HG03097 (cell line): ENCODE measurements at regions not wholly inside any gene's neighbourhood (a gene's known extent, or its start where the extent isn't known, plus 50 kb on each side); places are given as distances from the start of the nearest gene placed in this dataset.
"Not testable (repeated sequence)": the region's sequence is repeated elsewhere in the genome, so short reads cannot be mapped to it uniquely, and the experiment has no call there.

Experiments used
- ATAC-seq: cut with Tn5 transposase; IDR thresholded peaks from one replicate; pipeline ENCODE4 v1.9.1; 2021; ENCODE audit not compliant: unreplicated experiment, low FRiP score

DNA sequence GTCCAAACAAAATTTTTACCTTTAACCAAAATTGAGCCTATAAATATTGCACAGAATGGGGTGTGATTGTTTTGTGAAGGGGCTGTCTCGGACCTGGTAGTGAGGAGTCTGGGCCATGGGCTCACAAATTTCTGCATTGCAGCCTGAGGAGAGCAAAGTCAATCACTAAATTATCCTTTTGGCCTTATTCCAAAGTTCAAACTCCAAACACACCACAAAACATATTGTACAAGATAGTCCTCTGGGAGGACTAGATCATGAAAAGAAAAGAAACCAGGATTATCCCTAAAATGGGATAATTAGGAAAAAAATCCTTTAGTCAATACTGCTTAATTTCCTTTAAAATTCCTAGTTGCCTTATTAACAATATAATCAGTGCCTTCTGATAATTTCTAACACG is 115.5 kb downstream of the BUB3 start:
- ATAC-seq = no peak

DNA sequence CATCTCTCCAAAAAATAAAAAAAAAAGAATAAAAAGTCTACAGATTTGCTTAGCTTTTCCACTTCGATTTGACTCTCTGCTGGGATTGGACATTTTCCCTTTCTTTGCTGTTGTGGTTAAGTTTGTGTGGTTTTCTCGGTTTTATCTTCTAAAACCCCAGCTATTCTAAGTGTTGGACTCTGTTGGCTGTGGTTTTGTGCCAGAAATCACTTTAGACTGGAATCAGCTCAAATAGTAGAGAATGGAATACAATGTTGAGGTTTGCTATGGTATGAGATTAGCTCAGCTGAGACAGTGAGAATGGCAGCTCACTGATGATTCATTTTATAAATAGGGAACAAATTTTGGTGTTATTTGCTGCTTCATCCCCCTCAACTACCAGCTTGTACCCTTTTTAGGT is 116.0 kb downstream of the BUB3 start:
- no peak for ATAC-seq

DNA sequence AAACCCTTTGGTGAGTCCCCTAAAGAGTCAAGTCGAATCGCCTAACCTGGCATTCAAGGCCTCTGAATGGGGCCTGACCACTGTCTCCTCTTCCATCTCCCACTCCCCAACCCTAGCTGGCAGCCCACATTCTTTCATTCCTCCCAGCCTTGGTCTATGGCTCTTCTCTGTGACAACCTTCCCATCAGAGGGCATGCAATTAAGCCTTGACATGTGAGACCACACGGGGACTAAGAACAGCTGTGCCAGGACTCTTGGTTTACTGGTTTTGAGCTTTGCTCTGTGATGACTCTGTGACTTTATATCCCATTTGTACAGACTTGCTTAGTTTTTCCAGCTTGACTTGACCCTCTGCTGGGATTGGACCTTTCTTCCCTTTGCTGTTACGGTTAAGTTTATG is 116.6 kb downstream of the BUB3 start:
- no peak for ATAC-seq

DNA sequence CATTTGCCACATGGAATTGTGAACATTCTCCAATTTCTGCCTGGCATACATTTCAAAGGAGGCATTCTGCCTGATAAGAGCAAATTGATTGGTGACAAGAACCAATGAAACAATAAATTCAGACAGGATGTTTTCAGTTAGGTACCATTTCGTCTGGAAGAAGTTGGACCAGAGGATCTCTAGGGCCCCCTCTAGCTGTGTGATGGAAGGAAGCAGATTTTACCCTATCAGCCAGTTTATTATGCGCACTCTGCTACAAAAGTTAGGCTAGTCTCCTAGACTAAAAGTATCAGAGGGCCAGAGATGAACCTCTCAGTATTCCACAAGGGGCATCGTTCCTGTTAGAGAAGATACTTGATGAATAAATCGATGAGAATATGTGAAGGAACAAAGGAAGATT is 118.0 kb downstream of the BUB3 start:
- ATAC-seq = no peak

DNA sequence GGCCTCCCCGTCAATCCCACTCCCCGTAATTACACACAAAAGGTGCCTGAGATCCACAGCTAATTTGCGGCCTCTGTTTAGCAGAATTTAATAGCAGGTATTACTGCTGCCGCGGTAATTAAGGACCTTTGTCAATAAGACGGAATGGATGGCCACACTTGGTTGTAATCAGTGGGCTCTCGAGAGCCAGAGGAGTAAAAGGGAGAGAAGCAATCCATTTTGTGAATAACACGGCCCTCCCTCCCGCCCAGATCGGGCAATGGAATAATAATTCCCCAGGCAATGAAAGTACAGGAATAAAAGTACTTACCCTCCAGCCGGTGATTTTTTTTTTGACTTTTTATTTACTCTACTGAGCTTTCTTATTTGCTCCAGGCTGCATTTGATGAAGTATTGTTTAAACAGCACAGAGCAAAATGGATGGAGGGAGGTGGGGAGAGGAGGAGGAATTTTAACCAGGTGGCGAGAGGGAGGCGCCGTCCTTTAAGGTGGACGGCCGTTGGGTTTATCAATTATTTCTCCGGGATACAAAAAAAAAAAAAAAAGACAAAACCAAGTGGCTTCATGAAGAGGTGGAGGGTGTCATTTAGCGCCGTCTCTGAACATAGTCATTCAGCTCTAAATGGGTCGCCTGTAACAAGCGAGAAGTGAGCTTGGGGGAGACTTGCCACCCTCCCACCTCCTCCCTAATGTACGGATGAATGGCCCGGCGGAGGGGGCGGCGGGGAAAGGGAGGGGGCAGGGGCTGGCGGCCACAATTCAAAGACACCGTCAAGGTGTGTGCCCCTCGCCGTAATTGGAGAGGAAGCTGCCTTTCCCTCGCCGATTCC is 120.3 kb downstream of the BUB3 start:
- ATAC-seq = no peak

DNA sequence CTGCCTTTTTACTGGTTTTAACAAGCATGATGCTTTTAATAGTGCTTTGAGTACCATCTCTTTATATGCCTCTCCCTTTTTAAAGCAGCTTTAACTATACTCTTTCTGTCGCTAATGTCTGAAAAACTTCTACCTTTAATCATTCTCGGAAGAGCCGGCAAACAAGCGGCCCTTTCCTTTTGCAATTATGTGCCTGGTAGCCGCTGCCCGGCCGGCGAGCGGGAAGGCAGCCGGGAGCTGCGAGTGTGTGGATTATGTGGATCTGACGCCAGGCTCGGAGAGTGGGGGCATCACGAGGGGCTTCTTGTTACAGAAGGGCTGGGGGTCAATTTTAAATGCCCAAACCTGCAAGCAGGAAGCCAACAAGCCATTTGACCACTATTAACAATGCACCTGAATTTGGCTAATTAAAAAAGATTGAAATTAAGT is 120.9 kb downstream of the BUB3 start:
- ATAC-seq = no peak

DNA sequence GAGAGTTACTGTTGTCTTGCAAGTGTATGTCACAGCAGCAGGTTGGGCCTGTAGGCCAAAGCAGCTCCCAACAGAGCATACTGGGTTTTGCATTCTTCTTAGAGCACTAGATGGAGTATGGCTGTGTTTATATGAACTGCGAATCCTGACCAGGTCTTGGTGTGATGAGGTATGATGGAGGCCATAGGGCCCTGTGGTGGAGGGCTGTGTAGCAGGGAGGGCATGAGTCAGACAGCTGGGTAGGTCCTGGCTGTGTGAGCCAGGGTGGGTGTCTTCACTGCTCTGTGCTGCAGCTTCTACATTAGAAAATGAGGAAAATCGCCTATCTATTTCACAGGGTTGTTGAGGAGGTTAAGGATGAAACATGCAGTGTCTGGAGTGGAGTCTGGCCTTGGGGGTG is 124.2 kb downstream of the BUB3 start:
- no peak for ATAC-seq

DNA sequence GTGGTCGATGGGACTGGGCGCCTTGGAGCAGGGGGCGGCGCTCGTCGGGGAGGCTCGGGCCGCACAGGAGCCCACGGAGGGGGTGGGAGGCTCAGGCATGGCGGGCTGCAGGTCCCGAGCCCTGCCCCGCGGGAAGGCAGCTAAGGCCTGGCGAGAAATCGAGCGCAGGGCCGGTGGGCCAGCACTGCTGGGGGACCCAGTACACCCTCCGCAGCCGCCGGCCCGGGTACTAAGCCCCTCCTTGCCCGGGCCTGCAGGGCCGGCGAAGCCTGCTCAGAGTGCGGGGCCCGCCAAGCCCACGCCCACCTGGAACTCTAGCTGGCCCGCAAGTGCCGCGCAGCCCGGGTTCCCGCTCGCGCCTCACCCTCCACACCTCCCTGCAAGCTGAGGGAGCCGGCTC is 129.2 kb downstream of the BUB3 start:
- not testable (repeated sequence) for ATAC-seq

DNA sequence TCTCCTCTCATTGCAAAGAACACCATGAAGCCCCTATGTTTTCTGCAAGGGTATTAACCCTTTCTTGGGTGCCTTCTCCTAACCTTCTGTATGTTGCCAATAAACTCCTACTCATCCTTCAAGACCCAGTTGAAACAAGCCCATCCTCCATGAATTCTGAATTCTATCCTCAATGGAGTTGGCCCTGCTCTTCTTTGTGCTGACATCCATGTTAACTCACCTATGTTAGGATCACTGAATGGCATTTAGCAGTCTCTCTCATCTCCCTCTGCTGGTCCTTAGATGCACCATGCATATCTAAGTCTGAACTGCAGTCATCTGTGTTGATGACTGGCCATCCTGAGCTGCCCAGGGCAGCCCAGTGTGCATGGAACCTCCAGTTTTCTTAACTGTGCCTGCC is 129.8 kb downstream of the BUB3 start:
- ATAC-seq = no peak

DNA sequence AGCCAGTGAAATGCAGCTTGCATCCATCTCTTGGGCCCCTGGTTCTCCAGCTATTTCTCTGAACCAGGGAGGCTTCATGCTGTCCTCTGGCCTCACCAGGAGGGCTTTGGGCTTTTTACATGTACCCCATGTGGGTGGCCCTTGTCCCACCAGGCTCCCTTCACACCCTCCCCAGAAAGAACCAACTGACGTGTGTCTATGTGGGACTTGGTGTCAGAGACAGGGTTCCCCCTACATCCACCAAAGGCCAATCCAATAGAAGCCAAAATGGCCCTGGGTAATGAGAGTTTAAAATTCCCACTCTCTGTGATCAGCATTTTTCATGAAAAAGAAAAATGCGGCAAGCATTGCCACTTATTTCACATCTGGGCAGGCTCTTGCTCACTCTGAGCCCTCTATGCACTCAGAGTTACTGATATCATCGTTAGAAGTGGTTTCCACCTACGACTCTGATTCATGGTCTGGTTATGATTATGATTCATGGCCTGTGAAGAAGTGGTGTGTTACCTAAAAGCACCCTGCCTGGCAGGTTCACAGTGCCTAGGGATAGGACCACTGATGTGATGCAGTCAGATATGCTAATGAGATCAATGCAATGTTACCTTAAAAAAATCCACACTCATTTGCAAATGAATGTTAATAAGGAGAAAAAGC is 133.5 kb downstream of the BUB3 start:
- no peak for ATAC-seq

DNA sequence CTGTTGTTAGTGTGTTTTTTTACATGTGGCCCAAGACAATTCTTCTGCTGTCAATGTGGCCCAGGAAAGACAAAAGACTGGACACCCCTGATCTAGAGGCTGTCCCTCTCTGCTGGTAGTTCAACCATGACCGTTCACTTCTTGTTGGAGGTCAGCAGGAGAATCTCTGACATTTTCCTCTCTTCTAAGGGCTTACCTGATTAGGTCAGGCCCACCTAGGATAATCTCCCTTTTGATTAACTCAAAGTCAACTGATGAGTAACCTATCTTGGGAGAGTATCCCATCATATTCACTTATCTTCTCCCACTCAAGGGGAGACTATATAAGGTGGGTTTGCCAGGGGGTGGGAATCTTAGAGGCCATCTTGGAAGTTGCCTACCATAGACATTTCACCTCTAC is 135.2 kb downstream of the BUB3 start:
- ATAC-seq = no peak

DNA sequence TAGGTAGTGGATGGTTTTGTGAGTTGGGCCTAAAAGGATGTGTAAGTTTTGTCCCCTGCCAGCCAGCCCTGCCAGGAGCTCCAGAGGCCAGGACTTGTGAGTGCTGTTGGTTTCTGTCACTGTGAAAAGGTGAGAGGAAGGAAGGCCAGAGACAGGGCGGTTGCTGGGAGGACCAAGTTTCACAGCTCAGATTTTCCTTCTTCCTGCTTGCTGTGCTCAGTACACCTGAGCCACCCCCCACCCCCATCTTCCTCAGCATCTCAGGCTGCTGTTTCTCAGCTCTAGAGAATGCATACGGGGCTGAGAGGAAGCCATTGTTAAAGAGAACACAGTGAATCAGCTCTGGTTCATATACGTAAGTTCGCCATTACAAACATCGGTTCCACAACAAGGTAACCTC is 139.9 kb downstream of the BUB3 start:
- ATAC-seq = no peak

DNA sequence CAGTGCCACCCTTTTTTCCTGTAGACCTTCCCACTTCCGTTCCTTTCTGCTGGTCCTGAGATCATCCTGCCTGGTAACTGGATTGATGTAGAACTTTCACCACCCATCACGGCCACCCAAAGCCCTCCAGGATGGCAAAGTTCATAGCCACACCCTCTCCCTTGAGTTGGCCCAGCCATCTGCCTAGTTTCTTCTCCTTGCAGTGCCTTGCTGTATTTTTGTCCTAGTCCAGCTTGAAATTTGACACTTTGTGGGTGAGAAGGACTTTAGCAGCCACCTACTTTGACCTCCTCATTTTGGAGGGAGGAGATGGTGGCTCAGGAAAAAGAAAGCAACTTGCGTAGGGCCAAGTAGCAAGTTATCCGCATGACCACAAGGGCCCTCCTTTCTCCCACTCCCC is 140.7 kb downstream of the BUB3 start:
- ATAC-seq = no peak

DNA sequence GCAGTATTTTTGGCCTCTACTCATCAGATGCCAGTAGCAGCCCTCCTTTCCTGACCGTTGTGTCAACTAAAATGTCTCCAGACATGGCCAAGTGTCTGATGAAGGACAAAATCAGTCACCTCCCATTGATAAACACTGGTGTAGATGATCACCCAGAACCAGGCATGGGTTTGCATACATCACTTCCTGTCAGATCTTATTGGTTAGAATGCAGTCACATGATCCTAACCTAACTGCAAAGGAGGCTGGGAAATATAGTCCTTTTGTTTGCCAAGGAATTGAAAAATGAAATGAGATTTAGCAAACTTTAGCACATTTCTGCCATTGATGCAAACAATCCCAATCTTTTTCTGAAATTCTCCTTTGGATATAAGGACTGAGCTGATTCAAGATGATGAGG is 141.4 kb downstream of the BUB3 start:
- ATAC-seq = no peak

DNA sequence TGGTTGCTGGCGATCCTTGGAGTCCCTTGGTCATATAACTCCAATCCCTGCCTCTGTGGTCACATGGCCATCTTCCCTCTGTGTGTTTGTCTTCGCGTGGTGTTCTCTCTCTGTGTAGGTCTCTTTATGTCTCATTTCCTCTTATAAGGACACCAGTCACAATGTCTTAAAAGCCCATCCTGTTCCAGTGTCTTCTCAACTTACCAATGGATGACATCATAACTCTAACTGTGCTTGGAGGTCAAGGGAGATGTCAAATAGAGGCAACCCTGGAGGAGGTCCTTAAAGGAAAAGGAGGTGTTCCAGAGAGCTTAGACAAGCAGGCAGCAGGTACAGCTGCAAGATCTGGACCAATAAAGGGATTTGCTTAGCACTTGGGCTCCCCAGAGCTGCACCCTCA is 143.0 kb downstream of the BUB3 start:
- no peak for ATAC-seq

DNA sequence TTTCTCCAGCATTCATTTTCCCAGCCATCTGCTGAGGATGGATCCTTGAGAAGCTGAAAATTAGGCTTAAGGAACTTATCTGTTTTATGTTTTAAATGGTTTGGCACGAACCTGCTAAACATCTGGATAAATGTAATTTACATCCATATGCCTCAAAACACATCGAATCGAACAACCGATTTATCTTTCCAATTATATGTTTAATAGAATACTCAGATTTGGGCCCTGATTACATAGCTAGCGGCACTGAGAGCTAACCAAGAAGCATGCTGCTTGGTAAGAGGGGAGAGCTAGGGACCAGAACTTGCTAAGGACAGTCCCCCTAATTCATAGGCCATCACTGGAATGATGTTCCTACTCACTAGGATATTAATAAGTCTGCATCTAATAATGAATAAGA is 144.4 kb downstream of the BUB3 start:
- ATAC-seq = no peak

DNA sequence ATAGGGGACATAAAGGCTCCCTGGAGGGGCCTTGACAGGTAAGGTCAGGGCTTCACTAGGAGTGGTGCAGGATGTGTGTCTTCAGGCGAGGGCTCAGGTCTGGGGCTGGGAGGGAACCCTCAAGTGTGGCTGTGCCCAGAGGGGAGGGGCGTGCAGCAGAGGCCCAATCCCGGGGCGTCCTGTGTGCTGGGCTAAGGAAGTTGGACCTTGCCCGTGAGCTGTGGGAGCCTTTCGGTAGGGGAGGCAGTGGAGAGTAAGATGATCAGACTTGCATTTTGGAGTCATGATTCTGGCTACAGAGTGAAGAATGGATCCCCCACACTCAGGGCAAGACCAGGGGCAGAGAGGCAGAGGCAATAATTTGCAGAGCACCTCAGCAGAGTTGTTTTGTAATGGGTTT is 145.4 kb downstream of the BUB3 start:
- ATAC-seq = no peak

DNA sequence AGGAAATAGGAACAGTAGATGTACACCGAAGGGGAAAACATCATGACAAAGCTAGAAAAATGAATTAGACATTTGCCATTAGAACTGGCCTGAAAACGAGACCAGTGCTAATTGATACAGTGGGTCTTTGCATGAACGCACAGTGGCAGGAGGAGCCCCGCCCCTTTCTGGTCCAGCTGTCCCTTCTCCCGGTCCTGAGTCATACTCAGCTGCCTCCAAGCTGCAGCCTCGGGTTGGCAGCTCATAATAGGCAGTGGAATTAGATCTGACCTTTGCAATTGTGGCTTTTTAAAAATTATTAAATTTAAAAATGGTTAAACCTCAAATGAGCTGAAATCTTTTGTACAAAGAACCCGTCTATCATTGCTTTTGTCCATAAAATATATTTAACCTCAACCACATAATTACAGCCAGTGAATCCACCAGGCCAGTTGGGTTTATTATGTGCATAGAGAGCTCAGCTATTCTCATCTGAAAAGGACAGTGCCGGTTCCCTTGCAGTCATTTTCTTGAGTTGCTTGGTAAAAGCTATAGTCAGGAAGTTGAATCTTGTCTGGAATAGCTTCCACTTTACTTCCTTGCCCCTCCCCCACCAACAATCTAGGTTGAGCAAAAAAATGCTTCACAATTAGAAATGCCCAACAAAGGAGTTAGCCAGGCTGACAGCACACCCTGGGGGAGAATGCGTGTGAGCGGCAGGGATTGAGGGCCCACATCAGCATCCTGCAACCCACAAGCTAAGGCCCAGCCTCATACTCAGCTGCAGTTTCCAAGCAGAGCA is 147.1 kb downstream of the BUB3 start:
- no peak for ATAC-seq

DNA sequence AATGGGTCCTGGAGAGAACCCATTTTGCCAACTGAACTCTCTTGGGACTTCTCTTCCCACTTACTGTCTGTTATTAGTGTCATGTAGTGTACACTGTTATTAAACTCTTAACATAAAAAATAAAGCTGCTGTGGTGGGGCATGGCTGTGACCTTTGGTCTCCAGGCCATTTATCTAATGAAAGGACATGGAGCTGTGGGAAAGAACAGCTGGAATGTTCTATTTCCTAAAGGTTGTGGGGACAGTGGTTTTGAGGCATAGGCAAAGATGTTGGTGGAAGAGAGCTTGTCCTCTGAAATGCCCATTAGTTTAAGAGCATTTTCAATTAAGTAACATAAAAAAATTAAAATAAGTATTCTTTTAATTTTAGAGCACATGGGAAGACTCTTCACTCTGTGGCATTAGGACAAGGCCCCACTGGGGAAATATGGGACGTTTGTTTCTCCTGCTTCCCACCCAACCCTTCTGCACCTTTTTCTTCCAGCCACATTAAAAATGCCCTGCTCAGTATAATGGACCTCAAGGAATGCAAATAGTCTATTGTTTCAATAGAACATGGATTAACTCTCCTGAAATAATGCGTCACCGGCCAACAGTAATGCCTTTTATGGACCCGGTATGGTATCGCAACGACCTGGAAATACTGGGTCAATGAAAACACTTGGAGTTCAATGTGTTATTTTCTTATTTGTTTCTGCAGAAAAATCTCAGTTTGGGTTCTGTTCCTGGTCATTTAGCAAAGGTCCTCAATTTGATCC is 149.6 kb downstream of the BUB3 start:
- no peak for ATAC-seq

DNA sequence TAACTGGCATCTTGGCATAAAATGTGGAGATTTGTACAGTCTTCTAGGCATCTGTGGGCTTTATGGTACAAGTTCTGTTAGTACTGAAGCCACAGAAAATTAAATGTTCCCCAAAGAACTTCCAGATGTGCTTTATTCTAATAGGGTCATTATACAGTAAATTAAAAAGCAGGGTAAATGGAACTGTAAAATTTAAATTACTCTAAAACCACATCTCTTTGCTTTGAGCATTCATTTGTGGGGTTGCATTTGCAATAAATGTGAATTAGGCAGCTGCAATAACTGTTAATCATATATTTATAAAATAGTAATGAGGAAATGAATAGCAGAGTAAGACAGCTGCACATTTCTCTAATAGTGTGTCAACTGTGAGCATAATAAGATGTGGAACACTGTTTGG is 151.5 kb downstream of the BUB3 start:
- ATAC-seq = no peak

DNA sequence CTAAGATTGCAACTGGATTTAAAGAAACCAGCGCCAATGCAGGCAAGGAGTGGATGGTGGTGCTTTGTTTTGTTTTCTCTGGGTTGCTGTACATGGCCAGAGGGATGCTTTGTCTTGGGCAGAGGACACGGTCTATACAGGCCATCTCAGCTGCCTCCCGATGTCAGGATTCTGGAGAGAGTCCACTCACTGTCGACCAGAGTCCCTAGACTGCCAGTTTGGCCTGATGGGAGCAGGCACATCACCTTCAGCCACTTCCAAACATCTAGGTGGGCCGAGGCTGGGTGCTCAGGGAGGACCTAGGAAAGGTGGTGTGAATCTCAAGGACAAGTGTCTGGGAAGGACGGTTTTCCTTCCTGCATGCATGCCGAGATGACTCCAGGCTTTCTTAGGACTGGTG is 152.1 kb downstream of the BUB3 start:
- ATAC-seq = no peak
